Body of pancreas (tissue), 4 donors: ENCODE measurements at regions not wholly inside any gene's neighbourhood (a gene's known extent, or its start where the extent isn't known, plus 50 kb on each side); places are given as distances from the start of the nearest gene placed in this dataset.
"Not testable (repeated sequence)": the region's sequence is repeated elsewhere in the genome, so short reads cannot be mapped to it uniquely, and the experiment has no call there.

Experiments
- ATAC-seq: fragments of 150-250 bp; one replicate; pipeline ENCODE4 v1.9.1; 2016
- DNase-seq, 4 donors: peaks; one replicate each; pipeline ENCODE4 v3.0.0-alpha.2; 2019
- H3K27ac ChIP-seq, 4 donors: fragments of 200-600 bp; sonication (generic); 1 replicate in 3 of 4; 2 replicates in 1 of 4; pipeline versions ENCODE4 v1.5.1 to v1.6.1; 2016 to 2019; ENCODE audit warnings: mild to moderate bottlenecking in 1 of 4, mixed read lengths in 1 of 4, moderate library complexity in 1 of 4
- H3K27me3 ChIP-seq, 2 donors: fragments of 200-600 bp; sonication (generic); one replicate each; pipeline ENCODE4 v1.6.0; 2016; ENCODE audit warnings: mild to moderate bottlenecking in 1 of 2
- H3K36me3 ChIP-seq, 2 donors: fragments of 200-600 bp; sonication (generic); replicated peaks in 1 of 2; 2 replicates each; pipeline ENCODE4 v1.5.1; 2016; ENCODE audit warnings: low read depth in 2 of 2; ENCODE audit not compliant: insufficient read depth in 1 of 2
- H3K4me1 ChIP-seq: fragments of 200-600 bp; sonication (generic); one replicate; pipeline ENCODE4 v1.6.0; 2016
- H3K4me3 ChIP-seq, 2 donors: fragments of 200-600 bp; sonication (generic); 1 replicate in 1 of 2; 2 replicates in 1 of 2; pipeline ENCODE4 v1.5.1; 2016 to 2019
- H3K9me3 ChIP-seq, 3 donors: fragments of 200-600 bp; sonication (generic); 1 replicate in 2 of 3; 2 replicates in 1 of 3; pipeline ENCODE4 v1.5.1; 2016
- CTCF ChIP-seq, 7 experiments: fragments of 450-650 bp in 4 of 7; fragments of 200-600 bp in 3 of 7; sonication (generic) in 3 of 7; IDR thresholded peaks; one replicate each; pipeline ENCODE4 v1.5.1; 2016 to 2019; ENCODE audit warnings: antibody characterized with exemption in 7 of 7
- POLR2A ChIP-seq, 3 donors: fragments of 450-650 bp; IDR thresholded peaks; one replicate each; pipeline ENCODE4 v1.6.1; 2016; ENCODE audit warnings: antibody characterized with exemption in 3 of 3, mild to moderate bottlenecking in 2 of 3
- WGBS, 2 donors: methylation state at CpG; one replicate each; pipeline ENCODE4 v1.1.5; 2017; 5-methylcytosine and 5-hydroxymethylcytosine counted together
- intact Hi-C: fragments of 100-400 bp; cut with DNase I; formaldehyde crosslinking; loops from one replicate; pipeline ENCODE4 v1.15.1; 2023

- ATAC-seq (no peak), DNase-seq (no peak)
- no peak overlapping the region for H3K4me3 ChIP-seq
- 73 to 80% methylated on average over 3 of the region's 3 CpGs for WGBS, 2 donors
- no peaks in the 10 kb centered on the region for H3K36me3 ChIP-seq
- H3K4me1 ChIP-seq, result no peaks in the 10 kb centered on the region
- H3K27ac ChIP-seq, result no peak overlapping the region
- H3K9me3 ChIP-seq, result no peaks in the 10 kb centered on the region
- no peaks in the 10 kb centered on the region for H3K27me3 ChIP-seq
- no peak for TF ChIP-seq POLR2A (IDR thresholded peaks at IDR 0.05)
- intact Hi-C loops, result no loop called here
These were observed 256.2 kb downstream of the TAFA4 start for GRCh38 chr3:68676136-68676535.

GRCh38 chr3:68667346-68667745 is 265.0 kb downstream of the TAFA4 start:
- no peak overlapping the region for H3K27ac ChIP-seq
- no peaks in the 10 kb centered on the region for H3K36me3 ChIP-seq
- no peak for DNase-seq
- H3K4me1 ChIP-seq, result no peaks in the 10 kb centered on the region
- no peaks in the 10 kb centered on the region for H3K27me3 ChIP-seq
- TF ChIP-seq CTCF (IDR thresholded peaks at IDR 0.05) (no peak), POLR2A (IDR thresholded peaks at IDR 0.05) (no peak)
- no peak for ATAC-seq
- H3K4me3 ChIP-seq, result no peak overlapping the region
- H3K9me3 ChIP-seq, result no peaks in the 10 kb centered on the region
- intact Hi-C loops, result no loop called here

GRCh38 chr3:68666429-68667136 is 265.8 kb downstream of the TAFA4 start:
- H3K27me3 ChIP-seq, result no peaks in the 10 kb centered on the region
- DNase-seq (no peak), ATAC-seq (no peak)
- H3K27ac ChIP-seq, result no peak overlapping the region
- no peaks in the 10 kb centered on the region for H3K9me3 ChIP-seq
- 67 to 84% methylated on average over 4 of the region's 4 CpGs for WGBS, 2 donors
- TF ChIP-seq CTCF (IDR thresholded peaks at IDR 0.05), result no peak
- no peaks in the 10 kb centered on the region for H3K4me1 ChIP-seq
- no peak overlapping the region for H3K4me3 ChIP-seq
- H3K36me3 ChIP-seq, result no peaks in the 10 kb centered on the region
- intact Hi-C loops, result no loop called here

- DNase-seq, result no peak
- Histone ChIP-seq H3K27ac (no peak overlapping the region), H3K27me3 (no peaks in the 10 kb centered on the region), H3K4me1 (no peaks in the 10 kb centered on the region), H3K9me3 (no peaks in the 10 kb centered on the region), H3K4me3 (no peak overlapping the region), H3K36me3 (no peaks in the 10 kb centered on the region)
- TF ChIP-seq CTCF (IDR thresholded peaks at IDR 0.05), result no peak
- no peak for ATAC-seq
- intact Hi-C loops, result no loop called here
- WGBS, 2 donors, result 25 to 27% methylated on average over 1 of the region's 1 CpG
These were observed 268.1 kb downstream of the TAFA4 start for GRCh38 chr3:68664276-68664675.

GRCh38 chr3:68662176-68662575 is 270.2 kb downstream of the TAFA4 start:
- WGBS, 2 donors, result 71 to 78% methylated on average over 1 of the region's 1 CpG
- DNase-seq, result no peak
- Histone ChIP-seq H3K27ac (no peak overlapping the region), H3K36me3 (no peaks in the 10 kb centered on the region), H3K9me3 (no peaks in the 10 kb centered on the region), H3K4me3 (no peak overlapping the region), H3K4me1 (no peaks in the 10 kb centered on the region), H3K27me3 (no peaks in the 10 kb centered on the region)
- ATAC-seq, result no peak
- TF ChIP-seq POLR2A (IDR thresholded peaks at IDR 0.05) (no peak), CTCF (IDR thresholded peaks at IDR 0.05) (no peak)
- intact Hi-C loops, result no loop called here

- intact Hi-C loops, H3K4me1 ChIP-seq, H3K27me3 ChIP-seq, ATAC-seq, H3K9me3 ChIP-seq, H3K36me3 ChIP-seq, DNase-seq, H3K27ac ChIP-seq, H3K4me3 ChIP-seq: not testable (repeated sequence)
- 69% methylated on average over 3 of the region's 3 CpGs for WGBS, 2 donors
These were observed 281.7 kb downstream of the TAFA4 start for GRCh38 chr3:68650657-68651056.
